Parathyroid adenoma (tissue), 2 donors: ENCODE measurements at regions not wholly inside any gene's neighbourhood (a gene's known extent, or its start where the extent isn't known, plus 50 kb on each side); places are given as distances from the start of the nearest gene placed in this dataset.

ENCODE experiments used
- H2AFZ ChIP-seq: fragments of 300-600 bp; sonication (generic); one replicate; pipeline ENCODE4 v1.7.0; 2017; ENCODE audit warnings: antibody characterized with exemption, mild to moderate bottlenecking
- H3K27ac ChIP-seq: fragments of 300-600 bp; sonication (generic); one replicate; pipeline ENCODE4 v1.7.0; 2017
- H3K27me3 ChIP-seq: fragments of 300-600 bp; sonication (generic); one replicate; pipeline ENCODE4 v1.7.0; 2017; ENCODE audit warnings: low read length; ENCODE audit not compliant: control insufficient read depth, insufficient read depth
- H3K36me3 ChIP-seq: fragments of 300-600 bp; sonication (generic); one replicate; pipeline ENCODE4 v1.7.0; 2017; ENCODE audit warnings: low read length; ENCODE audit not compliant: control insufficient read depth, insufficient read depth
- H3K4me1 ChIP-seq: fragments of 300-600 bp; sonication (generic); one replicate; pipeline ENCODE4 v1.7.0; 2017; ENCODE audit warnings: control low read depth
- H3K4me2 ChIP-seq: fragments of 300-600 bp; sonication (generic); one replicate; pipeline ENCODE4 v1.7.0; 2017; ENCODE audit warnings: low read length
- H3K4me3 ChIP-seq: fragments of 300-600 bp; sonication (generic); one replicate; pipeline ENCODE4 v1.7.0; 2017; ENCODE audit warnings: low read depth, low read length
- H3K79me2 ChIP-seq: fragments of 300-600 bp; sonication (generic); one replicate; pipeline ENCODE4 v1.7.0; 2017; ENCODE audit warnings: control low read depth
- H3K9ac ChIP-seq: fragments of 300-600 bp; sonication (generic); one replicate; pipeline ENCODE4 v1.7.0; 2017; ENCODE audit warnings: mild to moderate bottlenecking
- H3K9me3 ChIP-seq: fragments of 300-600 bp; sonication (generic); one replicate; pipeline ENCODE4 v1.7.0; 2017; ENCODE audit warnings: low read length; ENCODE audit not compliant: control insufficient read depth
- CTCF ChIP-seq: fragments of 300-600 bp; sonication (generic); IDR thresholded peaks from one replicate; pipeline ENCODE4 v1.7.0; 2017; ENCODE audit warnings: antibody characterized with exemption, mild to moderate bottlenecking
- donor health status: primary hyperparathyroidism.

GRCh38 chr3:151949706-151950105, 76.3 kb downstream of the SUCNR1 start:
- H3K4me1 ChIP-seq, result no peaks in the 10 kb centered on the region
- H2AFZ ChIP-seq, result no peak overlapping the region
- no peak overlapping the region for H3K4me2 ChIP-seq
- no peaks in the 10 kb centered on the region for H3K79me2 ChIP-seq
- H3K27me3 ChIP-seq, result no peaks in the 10 kb centered on the region
- H3K9me3 ChIP-seq, result no peaks in the 10 kb centered on the region
- H3K27ac ChIP-seq, result no peak overlapping the region
- no peak overlapping the region for H3K9ac ChIP-seq
- H3K4me3 ChIP-seq, result no peak overlapping the region
- no peaks in the 10 kb centered on the region for H3K36me3 ChIP-seq
- TF ChIP-seq CTCF, result no peak

GRCh38 chr3:151955356-151955755, 81.9 kb downstream of the SUCNR1 start:
- Histone ChIP-seq H3K4me1 (no peaks in the 10 kb centered on the region), H2AFZ (no peak overlapping the region), H3K36me3 (no peaks in the 10 kb centered on the region), H3K4me2 (no peak overlapping the region), H3K9ac (no peak overlapping the region), H3K79me2 (no peaks in the 10 kb centered on the region), H3K9me3 (no peaks in the 10 kb centered on the region), H3K27ac (no peak overlapping the region), H3K4me3 (no peak overlapping the region), H3K27me3 (no peaks in the 10 kb centered on the region)
- no peak for TF ChIP-seq CTCF

- no peak for TF ChIP-seq CTCF
- H3K27ac ChIP-seq, result no peak overlapping the region
Observed at GRCh38 chr3:151960961-151961580, 87.6 kb downstream of the SUCNR1 start.

GRCh38 chr3:151962352-151962751, 88.9 kb downstream of the SUCNR1 start:
- no peaks in the 10 kb centered on the region for H3K36me3 ChIP-seq
- no peak overlapping the region for H2AFZ ChIP-seq
- no peaks in the 10 kb centered on the region for H3K27me3 ChIP-seq
- no peaks in the 10 kb centered on the region for H3K79me2 ChIP-seq
- H3K9ac ChIP-seq, result no peak overlapping the region
- no peak overlapping the region for H3K27ac ChIP-seq
- no peaks in the 10 kb centered on the region for H3K9me3 ChIP-seq
- no peak overlapping the region for H3K4me2 ChIP-seq
- no peak for TF ChIP-seq CTCF
- H3K4me3 ChIP-seq, result no peak overlapping the region
- no peaks in the 10 kb centered on the region for H3K4me1 ChIP-seq

More at GRCh38 chr3:151960961-151961580, 87.6 kb downstream of the SUCNR1 start:
- Histone ChIP-seq H3K4me1 (no peaks in the 10 kb centered on the region), H3K4me2 (no peak overlapping the region), H3K27me3 (no peaks in the 10 kb centered on the region), H3K36me3 (no peaks in the 10 kb centered on the region), H3K9me3 (no peaks in the 10 kb centered on the region), H3K9ac (no peak overlapping the region), H2AFZ (no peak overlapping the region), H3K79me2 (no peaks in the 10 kb centered on the region), H3K4me3 (no peak overlapping the region)

GRCh38 chr3:151962912-151963311, 89.5 kb downstream of the SUCNR1 start:
- Histone ChIP-seq H3K27me3 (no peaks in the 10 kb centered on the region), H3K4me3 (no peak overlapping the region), H3K36me3 (no peaks in the 10 kb centered on the region), H3K9me3 (no peaks in the 10 kb centered on the region), H3K27ac (no peak overlapping the region), H3K79me2 (no peaks in the 10 kb centered on the region), H2AFZ (no peak overlapping the region), H3K4me2 (no peak overlapping the region), H3K4me1 (no peaks in the 10 kb centered on the region), H3K9ac (no peak overlapping the region)
- TF ChIP-seq CTCF, result no peak
